Motor neuron (in vitro differentiated cells): ENCODE measurements at regions not wholly inside any gene's neighbourhood (a gene's known extent, or its start where the extent isn't known, plus 50 kb on each side); places are given as distances from the start of the nearest gene placed in this dataset.
A peak's percentile ranks its signal among the peaks of the same experiment; 100 is the strongest.

Source experiments
- ATAC-seq, 8 experiments: fragments of 200-7000 bp; cut with Tn5 transposase; replicated peaks in 6 of 8; 2 replicates each; pipeline ENCODE4 v1.8.0; 2021; ENCODE audit warnings: mild to moderate bottlenecking in 8 of 8, moderate library complexity in 8 of 8
- H3K27ac ChIP-seq, 2 donors: fragments of 250-450 bp; sonication (Bioruptor Pico); 2 replicates each; pipeline ENCODE4 v1.9.0; 2021; ENCODE audit warnings: antibody characterized with exemption in 2 of 2, mild to moderate bottlenecking in 2 of 2, moderate library complexity in 1 of 2
- H3K4me1 ChIP-seq, 2 donors: fragments of 250-450 bp; sonication (Bioruptor Pico); replicated peaks in 1 of 2; 2 replicates each; pipeline ENCODE4 v1.6.1; 2021; ENCODE audit warnings: antibody characterized with exemption in 2 of 2, mild to moderate bottlenecking in 2 of 2, moderate library complexity in 1 of 2
- H3K4me3 ChIP-seq, 5 donors: fragments of 250-450 bp; sonication (Bioruptor Pico); 2 replicates each; pipeline ENCODE4 v1.9.0; 2021; ENCODE audit warnings: antibody characterized with exemption in 5 of 5, mild to moderate bottlenecking in 5 of 5, moderate library complexity in 4 of 5
- WGBS, 10 experiments: fragments of 450-650 bp; shearing (Covaris generic); methylation state at CpG; one replicate each; pipeline ENCODE4 v1.0.0; 2022; 5-methylcytosine and 5-hydroxymethylcytosine counted together
- in situ Hi-C, 9 experiments: fragments of 400-800 bp; cut with MboI; loops; one replicate each; pipeline ENCODE4 v1.15.0; 2021; ENCODE audit warnings: low sequenced_read_pairs in 9 of 9, low pct_unique_long_range_greater_than_20kb in 2 of 9; ENCODE audit not compliant: unreplicated experiment in 9 of 9

DNA sequence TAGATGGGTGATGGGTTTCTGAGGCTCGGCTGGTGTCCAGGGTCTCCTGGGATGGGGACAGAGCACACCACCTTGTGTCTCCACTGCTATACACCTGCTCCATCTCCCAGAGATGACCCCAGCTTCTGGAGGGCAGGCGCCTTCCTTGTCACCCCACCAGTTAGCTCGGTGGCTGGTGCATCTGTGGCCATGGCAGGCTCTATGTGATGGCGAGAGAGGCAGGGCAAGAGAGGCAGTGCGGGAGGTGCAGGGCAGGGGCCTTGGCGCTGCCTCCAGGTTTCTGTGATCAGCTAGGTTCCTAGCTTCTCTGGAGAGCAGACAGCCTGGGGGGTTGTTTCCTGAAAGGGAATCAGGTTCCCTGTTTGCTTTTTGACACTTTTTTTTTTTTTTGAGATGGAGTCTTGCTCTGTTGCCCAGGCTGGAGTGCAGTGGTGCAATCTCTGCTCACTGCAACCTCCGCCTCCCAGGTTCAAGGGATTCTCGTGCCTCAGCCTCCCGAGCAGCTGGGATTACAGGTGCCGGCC, 69.0 kb upstream of the ZNF536 start:
- in situ Hi-C loops = no loop called here
- no peak for ATAC-seq
- peaks cover 25 to 34% of the 10 kb centered on the region in 2 donors for H3K4me1 ChIP-seq
- no peak overlapping the region for H3K27ac ChIP-seq
- no peak overlapping the region for H3K4me3 ChIP-seq
- 0 to 98% (median 92%) methylated on average over 1 to 5 of the region's 10 CpGs; no CpG with 5 or more reads in 4 of the 10 experiments for WGBS, 10 experiments

DNA sequence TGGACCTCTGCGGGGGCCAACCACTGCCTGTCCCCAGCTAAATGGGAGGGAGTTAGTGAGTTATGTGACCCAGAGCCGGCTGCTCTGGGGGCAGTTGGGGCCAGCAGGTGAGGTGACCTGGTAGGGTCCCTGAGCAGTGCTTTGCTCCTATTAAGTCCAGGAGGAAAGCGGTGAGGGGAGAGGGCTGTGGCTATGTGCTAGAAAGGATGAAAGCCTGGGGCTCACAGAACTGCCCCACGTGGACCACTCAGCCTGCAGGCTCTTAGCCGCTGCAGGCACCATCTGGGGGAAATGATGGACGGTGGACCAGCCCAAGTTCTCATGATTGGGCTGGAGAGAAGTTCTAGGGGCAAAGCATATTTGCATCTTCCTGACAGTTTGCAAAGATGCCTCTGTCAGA, 67.6 kb upstream of the ZNF536 start:
- no peak for ATAC-seq
- H3K4me3 ChIP-seq = no peak overlapping the region
- no peak overlapping the region for H3K27ac ChIP-seq
- H3K4me1 ChIP-seq = peaks cover 31 to 44% of the 10 kb centered on the region in 2 donors
- WGBS, 10 experiments = 20 to 100% (median 60%) methylated on average over 1 to 4 of the region's 6 CpGs; no CpG with 5 or more reads in 1 of the 10 experiments
- in situ Hi-C loops = no loop called here

DNA sequence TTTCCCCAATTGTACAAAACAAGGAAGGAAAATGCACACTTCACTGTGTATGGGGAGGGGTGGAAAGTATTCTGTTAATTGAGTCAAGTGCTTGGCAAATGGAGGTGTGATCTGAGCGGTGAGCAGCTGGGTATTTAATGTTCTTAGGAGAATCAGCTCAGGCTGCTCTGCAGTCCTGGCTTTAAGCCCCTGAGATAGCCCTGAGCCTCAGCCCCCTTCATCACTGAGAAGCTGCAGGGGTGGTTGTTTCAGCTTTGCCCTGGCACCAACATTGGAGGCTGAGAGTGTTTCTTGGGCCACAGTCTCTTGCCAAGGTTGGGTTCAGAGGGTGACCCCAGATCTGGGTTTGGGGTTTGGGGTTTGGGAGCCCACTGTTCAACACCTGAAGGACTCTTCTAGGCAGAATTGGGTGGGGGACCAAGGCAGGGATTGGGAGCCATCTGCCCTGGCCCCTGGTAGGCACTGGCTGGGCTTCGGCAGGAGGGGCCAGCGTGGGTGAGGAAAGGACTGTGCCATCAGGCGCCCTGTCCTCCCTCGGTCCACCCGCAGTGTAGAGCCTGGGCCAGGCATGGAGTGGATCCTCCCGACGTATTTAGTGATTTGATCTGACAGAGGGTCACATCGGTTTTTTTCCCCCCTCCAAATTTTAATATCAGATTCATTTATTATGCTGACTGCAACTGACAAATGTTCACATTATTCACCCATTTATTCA, 66.7 kb upstream of the ZNF536 start:
- whole genome bisulfite sequencing, 10 experiments = 42 to 97% (median 89%) methylated on average over 2 to 9 of the region's 9 CpGs; no CpG with 5 or more reads in 3 of the 10 experiments
- Histone ChIP-seq H3K4me3 (no peak overlapping the region), H3K4me1 (peaks cover 41 to 54% of the 10 kb centered on the region in 2 donors), H3K27ac (no peak overlapping the region)
- ATAC-seq = peak in 4 of 8 experiments; percentile 7 to 33 (median 20)
- in situ Hi-C loops = no loop called here

DNA sequence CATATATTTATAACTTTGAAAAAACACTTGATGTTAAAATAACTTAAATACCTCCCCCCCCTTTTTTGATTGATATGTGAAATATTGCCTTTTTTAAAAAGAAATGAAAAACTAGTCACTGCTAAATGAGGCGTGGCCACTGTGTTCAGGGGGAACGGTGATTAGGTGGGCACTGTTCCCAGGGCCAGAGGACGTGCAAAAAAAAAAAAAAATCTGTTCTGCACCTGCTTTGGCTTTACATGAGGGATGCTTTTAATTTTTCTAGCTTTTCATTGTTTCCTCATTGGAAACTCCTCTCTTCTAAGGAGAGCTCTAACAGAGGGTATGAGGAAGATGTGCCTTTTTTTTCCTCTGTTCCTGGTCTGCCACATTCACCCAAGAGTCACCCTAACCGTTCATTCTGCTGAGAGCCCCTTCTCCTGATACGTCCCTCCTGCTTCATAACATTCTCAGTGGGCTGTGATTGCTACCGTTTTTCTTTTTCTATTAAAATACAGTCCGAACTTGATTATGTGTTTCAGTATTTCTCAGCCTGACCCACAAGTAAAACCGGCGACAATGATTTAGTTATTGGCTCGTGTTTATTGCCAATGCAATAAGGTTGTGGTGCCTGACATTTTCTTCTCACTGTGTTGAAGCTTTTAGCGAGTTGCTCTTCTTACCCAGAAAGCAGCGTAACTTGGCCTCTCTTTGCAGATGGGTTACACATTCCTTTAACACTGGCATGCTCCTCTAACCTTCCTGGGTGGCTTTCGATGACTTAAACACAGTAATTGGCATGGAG, 64.8 kb upstream of the ZNF536 start:
- H3K4me3 ChIP-seq = no peak overlapping the region
- ATAC-seq = no peak
- no peak overlapping the region for H3K27ac ChIP-seq
- H3K4me1 ChIP-seq = peaks cover 51 to 66% of the 10 kb centered on the region in 2 donors
- in situ Hi-C loops = no loop called here
- 0 to 88% (median 44%) methylated on average over 1 to 13 of the region's 13 CpGs for WGBS, 10 experiments

DNA sequence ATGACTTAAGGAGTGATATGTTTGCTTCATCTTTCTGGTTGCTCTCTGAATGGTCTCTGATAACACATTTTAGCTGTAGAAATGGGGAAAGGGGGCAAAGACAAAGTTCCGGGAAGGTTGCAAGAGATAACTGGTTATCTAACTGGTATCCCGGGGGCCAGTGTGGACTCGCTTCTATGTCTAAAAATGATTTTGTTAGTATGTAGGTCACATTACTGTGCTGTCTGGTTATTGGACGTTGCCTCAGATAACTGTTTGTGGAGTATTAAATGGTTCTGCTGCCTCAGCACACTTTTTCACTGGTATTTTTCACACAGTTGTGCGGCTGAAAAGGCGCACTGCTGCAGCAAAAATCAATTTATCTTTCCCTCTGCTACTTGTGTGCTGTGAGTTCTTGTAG, 63.0 kb upstream of the ZNF536 start:
- Histone ChIP-seq H3K4me3 (no peak overlapping the region), H3K4me1 (peaks cover 51 to 75% of the 10 kb centered on the region in 2 donors), H3K27ac (no peak overlapping the region)
- in situ Hi-C loops = no loop called here
- ATAC-seq = no peak
- WGBS, 10 experiments = 20 to 98% (median 61%) methylated on average over 1 to 6 of the region's 6 CpGs; no CpG with 5 or more reads in 2 of the 10 experiments

DNA sequence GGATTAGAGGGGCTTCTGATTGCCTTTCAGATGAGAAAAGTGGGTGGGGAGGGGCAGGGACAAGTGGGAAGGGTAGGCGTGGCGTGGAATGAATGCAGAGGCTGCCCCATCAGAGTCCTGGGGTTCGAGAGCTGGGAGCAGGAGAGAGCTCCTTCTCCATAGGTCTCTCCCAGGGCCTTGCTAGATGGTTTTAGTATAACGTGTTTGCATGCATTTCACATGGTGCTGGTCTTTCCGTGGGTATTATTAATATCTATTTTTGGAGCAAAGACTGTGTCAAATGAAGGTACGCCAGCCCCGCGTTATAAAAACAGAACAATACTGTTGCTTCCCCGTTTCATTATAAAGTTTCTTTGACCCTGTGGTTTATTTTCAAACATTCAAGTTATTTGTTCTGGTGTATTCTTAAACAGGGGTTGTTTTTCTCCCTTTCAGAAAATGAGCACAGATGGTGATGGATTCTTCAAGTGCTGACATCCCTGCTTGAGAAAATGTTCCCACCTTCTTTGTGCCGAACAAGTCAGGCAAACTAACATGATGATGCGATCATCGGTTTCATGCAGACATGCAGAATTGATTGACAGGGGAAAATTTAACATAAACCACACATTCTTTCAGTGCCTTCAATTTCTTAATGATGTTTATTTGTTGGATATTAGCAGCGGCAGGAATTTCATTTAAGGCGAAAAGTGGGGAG, 62.1 kb upstream of the ZNF536 start:
- WGBS, 10 experiments = 18 to 92% (median 54%) methylated on average over 6 to 13 of the region's 14 CpGs; no CpG with 5 or more reads in 2 of the 10 experiments
- peak overlapping the region in 1 of 5 donors; percentile 14 for H3K4me3 ChIP-seq
- H3K4me1 ChIP-seq = peaks cover 51 to 71% of the 10 kb centered on the region in 2 donors
- peak overlapping the region; percentile 80 to 84 for H3K27ac ChIP-seq
- in situ Hi-C loops = no loop called here
- ATAC-seq = peak in 5 of 8 experiments; percentile 29 to 65 (median 61)

DNA sequence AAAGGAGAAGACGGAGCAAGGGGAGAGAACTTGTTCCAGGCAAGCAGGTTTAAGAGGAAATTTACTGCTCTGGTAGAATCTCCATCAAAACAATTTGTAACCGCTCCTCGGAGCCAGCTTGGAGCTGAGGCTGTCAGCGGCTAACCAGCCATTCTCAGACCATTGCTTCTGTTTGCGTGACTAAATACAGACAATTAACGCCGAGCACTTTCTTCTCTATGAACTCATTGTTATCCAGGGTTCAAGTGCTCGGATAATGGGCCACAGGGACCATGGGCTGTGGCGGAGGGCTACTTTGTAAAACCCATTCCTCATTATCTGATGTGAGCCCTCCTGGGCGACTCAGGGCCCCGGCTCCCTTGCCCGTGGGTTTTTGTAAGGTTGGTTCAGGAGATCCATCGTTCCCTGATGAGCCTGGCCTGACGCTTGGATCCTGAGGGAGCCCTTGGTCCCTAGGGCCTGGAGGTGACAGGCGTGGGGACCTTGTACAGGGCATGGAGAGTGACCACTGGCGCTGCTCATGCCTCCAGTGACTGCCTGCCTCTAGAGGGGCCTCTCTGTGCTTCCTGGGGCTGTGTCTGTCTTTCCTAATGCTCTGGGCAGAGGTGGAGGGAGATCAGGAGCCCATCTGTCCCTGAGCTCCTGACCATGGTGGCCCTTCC, 61.5 kb upstream of the ZNF536 start:
- Histone ChIP-seq H3K4me3 (peak overlapping the region in 1 of 5 donors; percentile 14), H3K4me1 (peaks cover 48 to 64% of the 10 kb centered on the region in 2 donors), H3K27ac (peak overlapping the region; percentile 80 to 84)
- peak in 5 of 8 experiments; percentile 62 to 79 (median 68) for ATAC-seq
- WGBS, 10 experiments = 0 to 100% (median 48%) methylated on average over 1 to 11 of the region's 16 CpGs
- in situ Hi-C loops = no loop called here

DNA sequence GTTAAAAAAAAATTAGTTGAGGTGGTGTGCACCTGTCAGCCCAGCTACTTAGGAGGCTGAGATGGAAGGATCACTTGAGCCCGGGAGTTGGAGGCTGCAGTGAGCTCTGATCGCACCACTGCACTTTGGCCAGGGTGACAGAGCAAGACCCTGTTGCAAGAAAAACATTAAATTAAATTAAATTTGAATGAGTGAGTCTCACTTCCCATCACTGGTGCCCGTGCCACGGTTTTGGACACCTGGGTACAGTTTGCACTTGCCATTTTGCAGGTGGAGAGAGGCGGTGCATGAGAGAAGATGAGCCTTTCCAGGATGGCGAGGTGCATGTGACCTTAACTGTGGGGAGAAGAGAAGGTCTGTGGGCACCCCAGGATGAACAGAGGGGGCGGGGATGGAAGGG, 60.3 kb upstream of the ZNF536 start:
- no peak overlapping the region for H3K27ac ChIP-seq
- 33 to 100% (median 100%) methylated on average over 1 to 4 of the region's 7 CpGs; no CpG with 5 or more reads in 3 of the 10 experiments for WGBS, 10 experiments
- no peak overlapping the region for H3K4me3 ChIP-seq
- peaks cover 37 to 53% of the 10 kb centered on the region in 2 donors for H3K4me1 ChIP-seq
- in situ Hi-C loops = no loop called here
- no peak for ATAC-seq

DNA sequence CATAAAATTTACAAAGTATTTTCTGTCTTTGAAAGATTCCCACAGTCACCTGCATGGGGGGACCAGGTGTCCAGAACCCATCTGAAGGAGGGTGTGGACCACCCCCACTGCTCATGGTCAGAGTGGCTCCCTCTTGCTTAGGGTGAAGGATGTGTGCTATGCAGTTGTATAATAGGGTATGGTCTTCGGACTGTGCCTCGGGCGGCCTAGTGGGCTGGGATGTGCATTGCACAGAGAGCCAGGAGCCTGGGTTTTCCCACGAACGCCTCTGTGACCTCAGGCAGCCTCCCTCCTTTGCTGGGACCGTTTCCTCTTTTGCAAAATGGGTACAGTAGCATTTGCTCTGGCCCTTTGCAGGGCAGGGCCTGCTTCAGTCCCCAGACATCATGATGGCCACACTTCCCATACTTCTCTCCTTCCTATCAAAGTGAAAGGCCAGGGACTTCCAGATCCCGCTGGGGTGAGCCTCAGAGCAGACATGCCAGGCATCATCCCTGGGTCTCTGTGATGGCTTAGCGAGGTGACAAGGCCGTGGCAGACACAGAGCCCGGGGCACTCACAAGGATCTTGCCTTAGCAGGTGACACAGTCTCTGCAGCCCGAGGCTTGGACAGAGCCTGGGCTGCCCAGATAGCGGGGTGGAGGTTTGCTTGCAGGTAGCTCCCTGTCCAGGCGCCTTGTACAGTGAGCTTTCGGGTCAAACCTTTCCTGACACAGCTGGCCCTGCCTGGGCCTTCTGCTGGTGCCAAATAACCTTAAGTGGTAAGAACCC, 59.4 kb upstream of the ZNF536 start:
- 40 to 86% (median 79%) methylated on average over 1 to 10 of the region's 14 CpGs; no CpG with 5 or more reads in 4 of the 10 experiments for WGBS, 10 experiments
- in situ Hi-C loops = no loop called here
- Histone ChIP-seq H3K4me1 (peaks cover 28 to 45% of the 10 kb centered on the region in 2 donors), H3K27ac (no peak overlapping the region), H3K4me3 (no peak overlapping the region)
- no peak for ATAC-seq

DNA sequence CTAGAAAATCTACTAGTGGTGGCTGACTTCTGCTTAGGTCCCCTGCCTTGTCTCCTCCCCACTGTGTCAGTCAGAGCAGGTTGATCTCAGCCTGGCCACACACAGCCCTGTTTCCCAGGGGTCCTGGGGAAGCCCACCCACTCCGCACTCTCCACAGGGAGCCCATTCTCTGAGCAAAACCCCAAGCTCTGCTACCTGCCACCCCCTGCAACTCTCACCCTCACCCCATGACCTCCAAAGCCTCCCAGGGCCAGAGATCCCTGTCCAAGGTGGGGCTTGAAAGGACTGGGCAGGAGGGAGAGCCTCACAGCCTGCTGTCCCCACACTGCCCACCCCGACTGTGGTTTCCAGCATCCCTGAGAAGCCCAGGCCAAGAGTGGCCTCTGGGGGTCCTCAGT, 58.8 kb upstream of the ZNF536 start:
- H3K4me3 ChIP-seq = no peak overlapping the region
- in situ Hi-C loops = no loop called here
- no peak for ATAC-seq
- WGBS, 10 experiments = 100% methylated on average over 1 of the region's 2 CpGs; no CpG with 5 or more reads in 9 of the 10 experiments
- H3K4me1 ChIP-seq = peaks cover 26 to 39% of the 10 kb centered on the region in 2 donors
- no peak overlapping the region for H3K27ac ChIP-seq

DNA sequence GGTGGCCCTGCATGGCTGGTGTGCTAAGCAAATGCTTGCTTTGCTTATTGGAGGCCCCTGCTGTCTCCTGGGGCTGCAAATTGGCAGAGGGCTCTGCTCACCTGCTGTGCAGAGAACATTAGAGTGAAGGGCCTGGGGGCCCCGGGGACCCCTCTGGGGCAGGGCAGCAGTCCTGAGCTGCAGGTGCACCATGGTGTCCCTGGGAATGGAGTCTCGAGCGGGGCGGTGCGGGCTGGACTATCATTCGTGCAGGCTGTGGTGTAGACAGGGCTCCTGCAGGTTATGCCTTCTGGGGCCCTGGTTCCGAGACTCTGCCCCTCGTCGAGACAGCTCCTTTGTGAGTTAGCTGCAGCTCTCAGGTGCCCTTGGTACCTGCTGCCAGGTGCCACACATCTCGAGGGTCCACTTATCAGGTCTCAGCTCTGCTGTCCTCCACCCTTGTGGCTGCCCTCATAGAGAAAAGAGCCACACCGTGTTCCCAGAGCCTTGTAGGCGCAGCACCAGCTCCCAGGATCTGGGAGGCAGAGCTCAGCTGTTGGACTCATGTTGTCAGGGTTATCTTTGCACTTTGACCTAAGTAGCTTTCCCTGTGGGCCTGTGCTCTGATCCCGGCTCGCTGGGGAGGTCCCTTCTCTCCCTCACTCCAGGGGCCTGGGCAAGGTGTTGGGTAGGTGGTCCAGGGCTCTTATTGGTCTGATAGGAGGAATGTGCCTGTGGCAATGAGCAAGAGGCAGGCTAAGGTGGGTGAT, 58.0 kb upstream of the ZNF536 start:
- peaks cover 27 to 36% of the 10 kb centered on the region in 2 donors for H3K4me1 ChIP-seq
- no peak overlapping the region for H3K27ac ChIP-seq
- no peak overlapping the region for H3K4me3 ChIP-seq
- WGBS, 10 experiments = 80% methylated on average over 2 of the region's 14 CpGs; no CpG with 5 or more reads in 9 of the 10 experiments
- in situ Hi-C loops = no loop called here
- no peak for ATAC-seq
